Heart left ventricle (tissue), 16 donors: ENCODE measurements at regions not wholly inside any gene's neighbourhood (a gene's known extent, or its start where the extent isn't known, plus 50 kb on each side); places are given as distances from the start of the nearest gene placed in this dataset.

ENCODE experiments used
- ATAC-seq, 4 donors: fragments of 200-7000 bp; cut with Tn5 transposase; one replicate each; pipeline ENCODE4 v1.9.1; 2020 to 2022; ENCODE audit warnings: moderate library complexity in 4 of 4, mild to moderate bottlenecking in 3 of 4, moderate number of reproducible peaks in 1 of 4
- DNase-seq, 5 donors: peaks; one replicate each; pipeline ENCODE4 v3.0.0-alpha.2; 2020
- H3K27ac ChIP-seq, 12 donors: fragments of 200-600 bp; sonication (generic) in 4 of 12; one replicate each; pipeline versions ENCODE4 v1.5.0 to v1.8.0; 2016 to 2022; ENCODE audit warnings: mild to moderate bottlenecking in 2 of 12
- H3K27me3 ChIP-seq, 9 donors: fragments of 200-600 bp; sonication (generic) in 2 of 9; one replicate each; pipeline versions ENCODE4 v1.5.1 to v1.8.0; 2016 to 2022; ENCODE audit warnings: mild to moderate bottlenecking in 3 of 9
- H3K36me3 ChIP-seq, 9 donors: fragments of 200-600 bp; sonication (generic) in 2 of 9; one replicate each; pipeline versions ENCODE4 v1.5.0 to v1.8.0; 2018 to 2022; ENCODE audit warnings: mild to moderate bottlenecking in 2 of 9
- H3K4me1 ChIP-seq, 12 donors: fragments of 200-600 bp; sonication (generic) in 4 of 12; one replicate each; pipeline versions ENCODE4 v1.5.0 to v1.8.0; 2016 to 2022; ENCODE audit warnings: mild to moderate bottlenecking in 3 of 12
- H3K4me3 ChIP-seq, 12 donors: fragments of 200-600 bp; sonication (generic) in 4 of 12; one replicate each; pipeline versions ENCODE4 v1.5.0 to v1.8.0; 2017 to 2022; ENCODE audit warnings: mild to moderate bottlenecking in 9 of 12, moderate library complexity in 4 of 12
- H3K9me3 ChIP-seq, 12 donors: fragments of 200-600 bp; sonication (generic) in 4 of 12; one replicate each; pipeline versions ENCODE4 v1.5.0 to v1.8.0; 2016 to 2022; ENCODE audit warnings: mild to moderate bottlenecking in 1 of 12
- POLR2A ChIP-seq, 2 donors: fragments of 450-650 bp; IDR thresholded peaks; one replicate each; pipeline ENCODE4 v1.6.1; 2017; ENCODE audit warnings: antibody characterized with exemption in 2 of 2, mild to moderate bottlenecking in 2 of 2, moderate library complexity in 2 of 2
- WGBS, 4 donors: extraction: QIAGEN DNeasy Blood & Tissue Kit in 2 of 4; methylation state at CpG; one replicate each; pipeline versions ENCODE4 v1.1.5 to v1.1.7; 2013 to 2018; 5-methylcytosine and 5-hydroxymethylcytosine counted together
- intact Hi-C, 10 donors: fragments of 100-400 bp; cut with DNase I; formaldehyde crosslinking; loops; one replicate each; pipeline versions ENCODE4 v1.11.1 to v1.14.2; 2022
- TF ChIP-seq, protein P1 (sequence below), 12 donors: fragments of 200-600 bp; sonication (generic) in 4 of 12; IDR thresholded peaks; one replicate each; pipeline versions ENCODE4 v1.5.0 to v1.8.0; 2018 to 2022; ENCODE audit warnings: antibody characterized with exemption in 12 of 12, mild to moderate bottlenecking in 5 of 12
- donor health status: ischemic (EF 13 %, LVEDD 7.1; RV severe dilation, severe dysfunction).
- donor health status: healthy with polysubstance abuse.
- donor health status: DM: no; HTN: yes; CAD: no.
- donor health status: DM: no; HTN: no; CAD: no.
- donor health status: ischemic (EF 25% LVEDD 6.9; RV normal size, moderate dysfunction).
- donor health status: ischemic (EF 25% LVEDD 5.7; RV mildly dilated, moderate dysfunction).
- donor health status: healthy.
- donor health status: DM: yes; HTN: yes; CAD: no.
- donor health status: ischemic (EF 35%, LVEDD 5.7; RV mildly dilated, moderate dysfunction).
- donor health status: nonischemic (EF 11% LVEDD 7.7; RV severe dilation, severe dysfunction).
- donor health status: DM: yes; HTN: yes; CAD: no.
- donor health status: PGD.
- donor health status: ischemic (EF 29% LVEDD 5.4; RV normal size, mild dysfunction).
- donor health status: nonischemic (EF 23%, LVEDD 6.1; RV moderate dilation, normal function).

DNA sequence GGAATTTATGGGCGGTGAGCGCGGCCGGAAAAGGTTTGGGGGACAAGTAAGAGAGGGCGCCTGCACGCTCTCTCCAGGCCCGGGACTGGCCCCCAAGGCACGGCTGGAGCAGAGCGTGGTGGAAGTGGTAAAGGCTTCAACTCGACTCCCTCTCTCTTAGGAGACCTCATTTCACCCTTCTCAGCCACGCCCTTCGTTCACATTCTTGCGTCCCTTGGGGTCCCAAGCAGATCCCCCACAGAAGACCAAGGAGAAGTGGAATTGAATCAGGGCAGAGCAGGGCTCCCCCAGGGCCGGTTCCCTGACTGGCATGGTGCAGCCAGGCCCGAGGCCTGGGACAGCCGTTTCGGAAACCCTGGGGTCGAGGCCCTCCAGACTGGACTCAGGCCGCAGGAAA is 75.4 kb upstream of the POLG start:
- Histone ChIP-seq H3K4me3 (no peak overlapping the region), H3K27ac (no peak overlapping the region), H3K9me3 (no peaks in the 10 kb centered on the region), H3K4me1 (peaks cover 0 to 51% (median 26%) of the 10 kb centered on the region in 12 donors), H3K36me3 (no peaks in the 10 kb centered on the region), H3K27me3 (peaks cover 66 to 100% (median 98%) of the 10 kb centered on the region in 9 donors)
- DNase-seq, result no peak
- no peak for TF ChIP-seq POLR2A (IDR thresholded peaks at IDR 0.05)
- TF ChIP-seq, protein P1, sequence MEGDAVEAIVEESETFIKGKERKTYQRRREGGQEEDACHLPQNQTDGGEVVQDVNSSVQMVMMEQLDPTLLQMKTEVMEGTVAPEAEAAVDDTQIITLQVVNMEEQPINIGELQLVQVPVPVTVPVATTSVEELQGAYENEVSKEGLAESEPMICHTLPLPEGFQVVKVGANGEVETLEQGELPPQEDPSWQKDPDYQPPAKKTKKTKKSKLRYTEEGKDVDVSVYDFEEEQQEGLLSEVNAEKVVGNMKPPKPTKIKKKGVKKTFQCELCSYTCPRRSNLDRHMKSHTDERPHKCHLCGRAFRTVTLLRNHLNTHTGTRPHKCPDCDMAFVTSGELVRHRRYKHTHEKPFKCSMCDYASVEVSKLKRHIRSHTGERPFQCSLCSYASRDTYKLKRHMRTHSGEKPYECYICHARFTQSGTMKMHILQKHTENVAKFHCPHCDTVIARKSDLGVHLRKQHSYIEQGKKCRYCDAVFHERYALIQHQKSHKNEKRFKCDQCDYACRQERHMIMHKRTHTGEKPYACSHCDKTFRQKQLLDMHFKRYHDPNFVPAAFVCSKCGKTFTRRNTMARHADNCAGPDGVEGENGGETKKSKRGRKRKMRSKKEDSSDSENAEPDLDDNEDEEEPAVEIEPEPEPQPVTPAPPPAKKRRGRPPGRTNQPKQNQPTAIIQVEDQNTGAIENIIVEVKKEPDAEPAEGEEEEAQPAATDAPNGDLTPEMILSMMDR (IDR thresholded peaks at IDR 0.05), result no peak
- no peak for ATAC-seq
- whole genome bisulfite sequencing, 4 donors, result 9 to 15% (median 13%) methylated on average over 18 to 19 of the region's 19 CpGs
- intact Hi-C loops, result no loop called here

DNA sequence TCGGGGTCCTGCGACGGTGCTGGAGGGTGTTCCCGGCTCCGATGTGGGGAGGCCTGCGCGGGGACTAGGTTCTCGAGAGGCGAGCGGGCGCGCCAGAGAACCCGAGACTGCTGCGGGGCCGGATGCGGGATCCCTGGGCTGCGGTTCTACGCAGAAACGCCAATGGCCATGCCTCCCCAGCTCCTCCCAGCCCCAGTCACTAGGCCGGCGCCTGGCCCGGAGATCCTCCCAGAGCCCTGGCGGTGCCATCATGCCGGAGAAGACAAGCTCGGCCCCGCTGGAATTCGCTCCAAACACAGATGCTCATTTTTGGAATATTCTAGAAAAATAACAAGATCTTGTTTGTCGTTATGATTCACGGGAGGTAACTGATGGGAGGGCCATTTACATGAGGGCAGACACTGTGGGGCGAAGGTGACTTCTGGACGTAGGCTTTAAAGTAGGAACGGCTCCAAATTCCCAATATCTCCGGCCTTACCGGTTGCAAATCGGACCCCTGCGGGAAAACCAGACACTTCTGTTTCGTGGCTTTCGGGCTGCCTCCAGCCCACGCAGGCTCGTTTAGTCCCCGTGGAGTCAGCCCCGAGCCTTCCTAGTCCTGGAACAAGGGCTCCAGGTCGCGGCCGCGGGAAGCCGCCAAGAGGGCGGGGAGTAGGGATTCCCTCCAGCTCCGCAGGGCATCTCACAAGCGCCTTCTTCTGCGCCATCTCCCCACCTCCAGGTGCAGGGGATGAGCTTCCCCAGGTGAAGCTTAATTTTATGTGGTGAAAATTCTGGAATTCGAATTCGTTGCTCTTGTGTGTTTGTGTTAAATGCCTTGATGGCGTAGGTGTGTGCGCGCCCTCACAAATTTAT is 74.8 kb upstream of the POLG start:
- peak overlapping the region in 10 of 12 donors; percentile 13 to 48 (median 28) for H3K4me3 ChIP-seq
- 6% methylated on average over 50 to 56 of the region's 56 CpGs for whole genome bisulfite sequencing, 4 donors
- H3K9me3 ChIP-seq, result no peaks in the 10 kb centered on the region
- DNase-seq (no peak), ATAC-seq (no peak)
- no peak overlapping the region for H3K27ac ChIP-seq
- no peaks in the 10 kb centered on the region for H3K36me3 ChIP-seq
- peaks cover 0 to 51% (median 26%) of the 10 kb centered on the region in 12 donors for H3K4me1 ChIP-seq
- intact Hi-C loops, result no loop called here
- peaks cover 65 to 100% (median 98%) of the 10 kb centered on the region in 9 donors for H3K27me3 ChIP-seq
- TF ChIP-seq, protein P1 (IDR thresholded peaks at IDR 0.05), result no peak
- no peak for TF ChIP-seq POLR2A (IDR thresholded peaks at IDR 0.05)

DNA sequence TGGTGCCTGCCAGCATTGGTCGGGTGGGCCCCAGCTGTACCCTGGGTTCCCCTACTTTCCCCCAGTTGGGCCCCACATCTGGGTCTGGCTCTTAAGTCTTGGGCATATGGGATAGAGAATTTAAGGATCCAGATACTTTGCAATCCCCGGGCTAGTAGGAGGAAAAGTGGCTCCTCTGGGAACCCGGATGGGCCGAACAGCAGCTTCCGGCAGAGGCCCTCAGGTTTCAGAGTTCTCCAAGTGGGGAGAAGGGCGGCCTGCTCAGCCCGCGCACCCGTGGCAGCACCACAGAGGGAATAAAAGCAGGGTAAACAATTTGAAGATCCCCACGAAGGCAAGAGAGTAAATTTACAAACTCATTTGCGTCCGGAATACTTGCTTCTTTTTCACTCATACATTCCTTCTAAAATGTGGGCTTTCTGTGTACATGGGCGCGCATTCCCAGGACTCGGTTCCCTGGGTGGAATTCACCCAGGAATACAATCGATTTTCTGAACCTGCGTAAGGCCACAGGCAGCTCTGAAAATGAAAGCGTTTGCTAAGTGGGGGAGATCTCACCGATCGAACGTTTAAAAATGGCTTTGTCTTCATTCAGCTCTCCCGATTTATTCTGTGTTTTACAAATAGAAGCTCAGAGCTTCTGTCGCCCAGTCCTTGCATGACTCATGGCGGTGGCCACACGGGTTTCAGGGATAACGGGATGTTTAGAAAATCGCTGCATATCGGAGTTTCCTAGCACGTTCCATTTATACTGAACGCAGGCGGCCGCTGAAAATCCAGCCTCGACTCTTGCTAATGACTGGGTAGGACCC is 74.0 kb upstream of the POLG start:
- Histone ChIP-seq H3K27ac (no peak overlapping the region), H3K27me3 (peaks cover 63 to 100% (median 99%) of the 10 kb centered on the region in 9 donors), H3K9me3 (no peaks in the 10 kb centered on the region), H3K4me1 (peaks cover 0 to 51% (median 26%) of the 10 kb centered on the region in 12 donors), H3K36me3 (no peaks in the 10 kb centered on the region), H3K4me3 (peak overlapping the region in 11 of 12 donors; percentile 6 to 48 (median 28))
- WGBS, 4 donors, result 4 to 8% (median 5%) methylated on average over 32 to 33 of the region's 33 CpGs
- TF ChIP-seq, protein P1 (IDR thresholded peaks at IDR 0.05), result no peak
- TF ChIP-seq POLR2A (IDR thresholded peaks at IDR 0.05), result no peak
- intact Hi-C loops, result no loop called here
- DNase-seq (no peak), ATAC-seq (no peak)
